ENCODE measurements at regions not wholly inside any gene's neighbourhood (a gene's known extent, or its start where the extent isn't known, plus 50 kb on each side); places are given as distances from the start of the nearest gene placed in this dataset.

GRCh38 chr7:124989911-124990310, 60.3 kb upstream of the POT1 start:
- TF ChIP-seq CTCF (optimal IDR thresholded peaks at IDR 0.05 in 1 of 3, IDR thresholded peaks at IDR 0.05 in 1 of 3, conservative IDR thresholded peaks at IDR 0.05 in 1 of 3; ENCODE audit: extremely low read depth in 1 of 3, insufficient read depth in 2 of 3, low read length in 3 of 3) (no peak), EZH2 (IDR thresholded peaks at IDR 0.05; ENCODE audit: low read length) (no peak)

Data from keratinocyte (primary cell).